ENCODE measurements at regions not wholly inside any gene's neighbourhood (a gene's known extent, or its start where the extent isn't known, plus 50 kb on each side); places are given as distances from the start of the nearest gene placed in this dataset.

DNA sequence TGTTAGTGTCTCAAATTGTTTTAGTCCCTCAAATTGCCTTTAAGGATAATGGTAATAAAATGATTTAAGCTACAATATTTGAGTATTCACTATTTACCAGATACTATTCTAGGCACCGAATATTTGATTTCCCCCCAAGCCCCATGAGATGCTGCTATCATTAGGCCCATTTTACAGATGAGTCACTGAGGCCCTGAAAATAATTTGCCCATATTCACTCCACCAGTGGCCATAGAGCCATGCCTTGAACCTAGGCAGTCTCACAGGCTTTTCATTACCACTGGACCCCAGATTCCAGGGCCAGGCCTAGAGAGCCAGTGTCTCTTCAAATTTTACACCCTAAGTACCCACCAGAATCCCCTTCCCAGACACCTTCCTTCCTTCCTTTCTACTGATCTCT is 133.7 kb downstream of the LINC00237 start:
- no peaks in the 10 kb centered on the region; the same call in 1 of the 2 replicates for H3K27me3 ChIP-seq (replicated peaks)
- H3K9me3 ChIP-seq (replicated peaks), result no peaks in the 10 kb centered on the region
- no peak overlapping the region for H3K4me3 ChIP-seq
- no peaks in the 10 kb centered on the region for H3K36me3 ChIP-seq
- H3K27ac ChIP-seq, result no peak overlapping the region
- DNase-seq (ENCODE audit: low read depth in 1 of 2, low spot score in 2 of 2), result no peak
- no peaks in the 10 kb centered on the region for H3K4me1 ChIP-seq (replicated peaks)

DNA sequence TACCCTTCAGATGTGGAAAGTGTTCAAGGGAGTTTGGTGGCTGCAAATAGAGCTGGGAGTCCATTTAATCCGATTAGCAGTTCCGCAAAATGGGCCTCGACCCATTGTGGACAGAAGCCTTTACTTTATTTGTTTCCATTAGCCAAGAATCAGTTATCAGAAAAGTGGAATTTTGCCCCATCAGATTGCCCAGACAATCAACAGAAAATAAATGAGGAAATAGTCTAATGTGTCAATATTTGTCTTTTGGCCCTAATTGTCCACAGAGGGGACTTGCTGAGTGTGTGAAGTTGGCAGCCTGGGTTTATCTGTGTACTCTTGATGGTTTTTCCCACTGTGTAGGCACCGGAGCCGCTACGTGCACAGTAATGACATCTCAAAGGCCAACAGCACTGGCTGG is 134.3 kb downstream of the LINC00237 start:
- H3K4me1 ChIP-seq (replicated peaks), result no peaks in the 10 kb centered on the region
- no peaks in the 10 kb centered on the region for H3K9me3 ChIP-seq (replicated peaks)
- no peak overlapping the region for H3K4me3 ChIP-seq
- H3K27ac ChIP-seq, result no peak overlapping the region
- peaks cover 2% of the 10 kb centered on the region; the same call in 1 of the 2 replicates for H3K27me3 ChIP-seq (replicated peaks)
- no peak for DNase-seq (ENCODE audit: low read depth in 1 of 2, low spot score in 2 of 2)
- no peaks in the 10 kb centered on the region for H3K36me3 ChIP-seq

DNA sequence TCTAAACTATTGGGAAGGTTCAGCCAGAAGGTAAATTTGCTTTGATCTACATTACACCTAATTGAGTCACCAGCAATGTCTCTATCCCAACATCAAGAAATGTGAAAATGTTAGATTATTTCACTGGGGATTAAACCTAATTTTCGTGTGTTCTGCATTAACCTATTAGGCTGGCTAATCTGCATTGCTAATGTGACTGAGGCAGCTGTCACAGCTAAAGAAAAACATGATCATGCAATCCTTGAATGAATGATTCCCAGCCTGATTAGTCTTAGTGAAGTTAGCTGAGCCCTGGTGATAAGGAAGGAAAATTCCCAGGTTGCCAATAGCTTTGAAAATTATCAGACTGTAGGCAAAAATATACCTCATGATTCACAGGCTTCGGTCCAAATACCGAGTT is 135.3 kb downstream of the LINC00237 start:
- Histone ChIP-seq H3K36me3 (no peaks in the 10 kb centered on the region), H3K27me3 (replicated peaks) (peaks cover 3% of the 10 kb centered on the region; the same call in 1 of the 2 replicates), H3K4me1 (replicated peaks) (no peaks in the 10 kb centered on the region), H3K27ac (no peak overlapping the region), H3K4me3 (no peak overlapping the region), H3K9me3 (replicated peaks) (no peaks in the 10 kb centered on the region)
- DNase-seq (ENCODE audit: low read depth in 1 of 2, low spot score in 2 of 2), result no peak

DNA sequence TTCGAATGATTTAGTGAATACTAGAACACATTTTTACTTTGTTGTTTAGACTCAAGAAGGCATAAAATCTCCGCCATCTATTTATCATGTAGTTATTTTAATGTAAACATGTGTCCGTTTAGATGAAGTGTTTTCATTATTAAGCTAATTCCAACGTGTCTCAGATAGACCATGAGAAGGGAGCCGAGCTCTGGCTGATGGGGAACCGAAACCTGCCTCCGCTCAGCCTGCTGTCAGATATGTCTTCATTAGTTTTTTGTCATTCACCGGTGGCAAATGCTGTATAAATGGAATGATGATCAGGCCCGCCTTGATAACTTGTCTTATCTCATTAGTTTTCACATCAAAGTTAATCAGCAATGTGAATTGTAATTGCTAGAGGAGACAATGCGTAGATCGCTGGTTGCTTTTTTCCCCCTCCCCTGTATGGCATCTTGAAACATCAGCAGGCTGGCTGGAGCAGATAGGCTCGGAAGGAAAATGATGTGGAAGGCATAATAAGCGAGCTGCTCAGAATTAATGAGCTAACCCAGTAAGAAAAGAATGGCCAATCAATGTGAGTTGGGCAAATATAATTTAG is 136.4 kb downstream of the LINC00237 start:
- H3K36me3 ChIP-seq, result no peaks in the 10 kb centered on the region
- H3K27ac ChIP-seq, result no peak overlapping the region
- H3K27me3 ChIP-seq (replicated peaks), result peaks cover 3% of the 10 kb centered on the region; the same call in 1 of the 2 replicates
- no peak for DNase-seq (ENCODE audit: low read depth in 1 of 2, low spot score in 2 of 2)
- no peak overlapping the region for H3K4me3 ChIP-seq
- H3K4me1 ChIP-seq (replicated peaks), result no peaks in the 10 kb centered on the region
- no peaks in the 10 kb centered on the region for H3K9me3 ChIP-seq (replicated peaks)

DNA sequence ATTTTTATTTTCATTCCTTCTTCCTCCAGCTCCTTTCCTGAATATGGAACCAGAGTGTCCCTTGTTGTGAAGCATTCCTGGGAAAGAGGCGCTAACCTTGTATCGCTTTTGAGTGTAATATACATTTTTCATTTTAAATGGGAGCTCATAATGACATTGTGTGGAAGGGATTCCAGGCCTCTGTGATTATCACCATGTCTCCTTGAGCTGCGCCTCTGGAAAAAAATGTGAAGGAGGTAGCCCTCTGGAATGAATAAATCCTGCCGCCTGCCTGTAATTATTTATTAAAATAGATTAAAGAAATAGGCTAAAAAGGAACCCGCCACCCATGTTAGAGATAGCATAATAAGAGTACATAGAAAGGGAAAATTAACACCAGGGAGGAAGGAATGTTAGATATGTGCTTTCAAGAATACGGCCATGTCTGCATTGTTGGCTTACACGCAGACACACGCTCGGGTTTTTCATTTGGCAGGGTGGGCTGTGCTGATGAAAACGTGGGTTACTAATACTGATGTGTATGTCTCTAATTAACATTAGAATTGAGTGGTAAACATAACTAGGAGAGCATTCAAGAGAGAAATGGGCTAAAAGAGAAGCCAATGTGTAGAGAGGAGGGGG is 138.5 kb downstream of the LINC00237 start:
- Histone ChIP-seq H3K4me3 (no peak overlapping the region), H3K36me3 (no peaks in the 10 kb centered on the region), H3K9me3 (replicated peaks) (no peaks in the 10 kb centered on the region), H3K4me1 (replicated peaks) (no peaks in the 10 kb centered on the region), H3K27me3 (replicated peaks) (peaks cover 3% of the 10 kb centered on the region; the same call in 1 of the 2 replicates), H3K27ac (no peak overlapping the region)
- DNase-seq (ENCODE audit: low read depth in 1 of 2, low spot score in 2 of 2), result no peak

DNA sequence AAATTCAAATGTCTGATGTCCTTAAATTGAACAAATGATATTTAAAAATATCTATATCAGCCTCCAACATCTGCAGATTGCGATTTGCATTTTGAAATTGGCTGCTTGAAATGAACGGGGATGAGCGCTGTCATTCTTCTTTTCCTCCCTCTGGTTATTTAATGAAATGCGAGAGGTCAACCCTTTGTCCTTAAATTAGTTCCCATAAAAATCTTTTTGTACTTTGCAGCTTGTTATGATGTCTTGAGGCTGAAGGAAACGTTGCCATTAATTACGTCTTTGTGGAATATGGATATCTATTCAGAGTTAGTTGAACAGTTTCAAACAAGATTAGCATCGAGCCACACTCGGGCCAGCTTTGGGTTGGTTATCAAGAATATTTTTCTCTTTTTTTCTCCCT is 140.0 kb downstream of the LINC00237 start:
- Histone ChIP-seq H3K36me3 (no peaks in the 10 kb centered on the region), H3K4me1 (replicated peaks) (no peaks in the 10 kb centered on the region), H3K27ac (no peak overlapping the region), H3K27me3 (replicated peaks) (peaks cover 3% of the 10 kb centered on the region; the same call in 1 of the 2 replicates), H3K4me3 (no peak overlapping the region), H3K9me3 (replicated peaks) (no peaks in the 10 kb centered on the region)
- no peak for DNase-seq (ENCODE audit: low read depth in 1 of 2, low spot score in 2 of 2)

DNA sequence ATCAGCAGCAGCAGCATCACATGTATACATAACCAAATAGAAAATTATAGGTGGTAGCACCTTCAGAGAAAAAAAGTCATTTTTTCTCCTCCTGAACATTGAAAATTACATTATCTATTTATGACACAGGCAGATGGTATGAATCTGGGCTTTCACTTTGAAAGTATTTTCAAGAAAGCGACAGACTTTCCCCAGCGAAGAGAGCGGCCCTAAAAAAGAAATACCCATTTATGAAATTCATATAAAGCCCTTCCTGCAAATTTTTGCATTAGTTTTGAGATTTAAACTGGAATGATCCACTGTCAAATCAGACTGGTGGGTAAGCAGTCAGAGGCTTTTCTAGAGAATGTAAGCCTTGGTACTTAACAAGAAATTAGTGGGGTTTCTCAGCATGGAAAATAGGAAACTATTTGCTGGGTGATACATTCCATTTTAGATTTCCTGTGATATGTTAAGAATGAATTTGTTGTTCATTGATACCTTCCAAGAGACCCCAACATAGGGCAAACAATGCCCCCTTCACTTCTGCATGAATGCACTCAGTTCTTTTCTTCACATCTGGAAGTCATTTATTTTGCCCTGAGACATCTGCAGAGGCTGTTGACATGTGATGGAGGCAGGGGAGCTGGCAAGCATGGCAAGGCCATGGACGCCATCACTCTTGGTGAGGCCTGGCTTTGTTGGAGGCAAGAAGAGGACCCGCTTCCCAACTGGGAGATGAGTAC is 147.0 kb downstream of the LINC00237 start:
- no peaks in the 10 kb centered on the region for H3K4me1 ChIP-seq (replicated peaks)
- H3K27me3 ChIP-seq (replicated peaks), result no peaks in the 10 kb centered on the region
- H3K27ac ChIP-seq, result no peak overlapping the region
- no peak for DNase-seq (ENCODE audit: low read depth in 1 of 2, low spot score in 2 of 2)
- no peak overlapping the region for H3K4me3 ChIP-seq
- no peaks in the 10 kb centered on the region for H3K36me3 ChIP-seq
- no peaks in the 10 kb centered on the region for H3K9me3 ChIP-seq (replicated peaks)

DNA sequence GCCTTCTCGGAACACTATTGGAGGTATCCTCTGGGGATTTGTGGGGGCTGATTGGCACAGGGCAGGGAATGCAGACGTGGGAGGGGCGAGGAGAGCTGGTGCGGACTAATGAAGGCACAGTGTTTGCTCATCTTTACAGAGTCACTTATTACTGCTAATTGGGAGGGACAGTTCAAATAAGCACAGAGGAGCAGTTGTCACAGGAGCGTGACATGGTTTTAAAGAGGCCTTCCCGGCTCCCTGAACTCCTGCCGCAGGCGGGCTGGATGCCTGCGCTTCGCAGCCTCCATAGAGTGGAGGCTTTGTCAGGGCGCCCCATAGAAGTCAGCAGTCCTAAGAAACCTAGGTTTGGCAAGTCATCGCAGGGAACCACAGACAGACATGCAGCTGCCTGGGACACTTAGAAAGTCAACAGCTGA is 149.6 kb downstream of the LINC00237 start:
- no peak overlapping the region for H3K4me3 ChIP-seq
- no peak for DNase-seq (ENCODE audit: low read depth in 1 of 2, low spot score in 2 of 2)
- no peaks in the 10 kb centered on the region for H3K27me3 ChIP-seq (replicated peaks)
- H3K27ac ChIP-seq, result no peak overlapping the region
- no peaks in the 10 kb centered on the region for H3K36me3 ChIP-seq
- no peaks in the 10 kb centered on the region for H3K9me3 ChIP-seq (replicated peaks)
- H3K4me1 ChIP-seq (replicated peaks), result no peaks in the 10 kb centered on the region

DNA sequence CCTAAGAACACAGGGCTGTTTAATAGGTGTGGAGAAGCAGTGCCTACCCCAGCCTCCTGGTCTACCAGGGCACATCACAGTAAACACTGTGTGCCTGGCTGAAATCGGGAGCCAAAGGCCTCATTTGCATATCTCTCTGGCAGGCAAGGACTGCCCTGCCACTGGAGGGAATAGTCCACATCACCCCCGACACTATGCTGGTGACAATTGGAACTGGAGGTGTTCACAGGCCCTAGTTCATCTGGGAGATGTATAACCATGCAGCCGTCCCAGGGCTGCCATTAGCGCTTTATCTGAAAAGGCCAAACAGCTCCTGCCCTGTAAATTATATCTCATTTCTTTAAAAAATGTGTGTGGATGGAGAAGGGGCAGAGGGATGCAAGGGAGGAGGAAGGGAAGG is 150.3 kb downstream of the LINC00237 start:
- no peak for DNase-seq (ENCODE audit: low read depth in 1 of 2, low spot score in 2 of 2)
- H3K4me1 ChIP-seq (replicated peaks), result no peaks in the 10 kb centered on the region
- H3K4me3 ChIP-seq, result no peak overlapping the region
- no peaks in the 10 kb centered on the region for H3K27me3 ChIP-seq (replicated peaks)
- H3K36me3 ChIP-seq, result no peaks in the 10 kb centered on the region
- H3K9me3 ChIP-seq (replicated peaks), result no peaks in the 10 kb centered on the region
- no peak overlapping the region for H3K27ac ChIP-seq

DNA sequence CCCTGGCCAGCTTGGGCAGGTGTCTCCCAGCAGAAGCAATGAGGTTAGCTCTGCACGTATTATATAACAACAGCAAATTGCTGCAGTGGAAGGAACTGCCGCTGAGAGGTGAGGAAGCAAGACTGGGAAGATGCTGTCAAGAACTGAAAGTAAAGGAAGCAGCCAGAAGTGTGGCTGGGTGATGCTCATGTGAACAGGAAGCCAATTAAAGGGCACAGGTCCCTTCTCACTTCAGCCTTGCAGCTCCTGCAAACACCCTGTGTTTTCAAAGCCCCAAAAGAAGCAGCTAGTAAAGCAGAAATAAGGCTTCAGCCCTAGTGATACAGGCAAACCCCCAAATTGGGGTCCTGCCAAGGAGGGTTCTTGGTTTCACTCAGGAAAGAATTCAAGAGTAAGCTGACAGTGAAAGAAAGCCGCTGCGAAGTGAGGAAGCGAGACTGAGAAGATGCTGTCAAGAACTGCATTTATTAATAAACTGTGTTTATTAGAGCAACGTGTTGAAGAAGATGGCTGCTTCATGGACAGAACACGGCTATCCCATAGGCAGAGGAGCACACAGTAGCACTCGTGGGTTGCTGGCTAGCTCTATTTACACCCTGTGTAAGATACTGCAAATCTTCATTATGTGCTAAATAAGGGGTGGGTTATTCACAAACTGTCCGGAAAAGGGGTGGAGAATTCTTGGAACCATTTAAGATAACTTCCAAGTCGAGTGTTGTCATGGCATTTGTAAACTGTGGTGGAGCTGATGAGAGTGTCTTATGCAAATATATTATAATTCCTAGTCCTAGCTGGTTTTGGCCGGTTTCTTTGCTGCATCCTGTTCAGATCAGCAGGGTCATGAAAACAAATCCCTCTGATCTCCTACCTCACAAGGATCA is 152.2 kb downstream of the LINC00237 start:
- H3K4me3 ChIP-seq, result no peak overlapping the region

DNA sequence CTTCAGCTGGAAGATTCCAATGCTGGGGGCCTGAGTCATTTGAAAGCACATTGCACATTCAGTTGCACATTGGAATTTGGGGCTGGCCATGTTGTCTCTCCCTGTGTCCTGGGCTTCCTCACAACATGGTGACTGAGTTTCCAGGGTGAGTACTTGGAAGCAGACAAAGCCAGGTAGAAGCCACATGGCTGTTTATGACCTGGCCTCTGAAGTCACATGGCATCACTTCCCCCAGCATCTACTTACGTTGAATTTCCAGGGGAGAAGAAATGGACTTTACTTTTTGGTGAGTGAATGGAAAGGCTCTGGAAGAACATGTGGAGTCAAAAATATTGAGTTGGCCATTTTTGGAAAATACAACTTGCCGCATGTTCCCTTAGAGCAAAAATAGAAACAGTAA is 155.5 kb downstream of the LINC00237 start:
- H3K4me1 ChIP-seq (replicated peaks), result no peaks in the 10 kb centered on the region
- H3K27ac ChIP-seq, result no peak overlapping the region
- no peaks in the 10 kb centered on the region for H3K36me3 ChIP-seq
- no peaks in the 10 kb centered on the region for H3K27me3 ChIP-seq (replicated peaks)
- H3K9me3 ChIP-seq (replicated peaks), result no peaks in the 10 kb centered on the region
- DNase-seq (ENCODE audit: low read depth in 1 of 2, low spot score in 2 of 2), result no peak
- H3K4me3 ChIP-seq, result no peak overlapping the region

More for the DNA sequence above, 152.2 kb downstream of the LINC00237 start:
- Histone ChIP-seq H3K4me1 (replicated peaks) (no peaks in the 10 kb centered on the region), H3K27ac (no peak overlapping the region), H3K36me3 (no peaks in the 10 kb centered on the region), H3K27me3 (replicated peaks) (no peaks in the 10 kb centered on the region), H3K9me3 (replicated peaks) (no peaks in the 10 kb centered on the region)
- DNase-seq (ENCODE audit: low read depth in 1 of 2, low spot score in 2 of 2), result no peak

DNA sequence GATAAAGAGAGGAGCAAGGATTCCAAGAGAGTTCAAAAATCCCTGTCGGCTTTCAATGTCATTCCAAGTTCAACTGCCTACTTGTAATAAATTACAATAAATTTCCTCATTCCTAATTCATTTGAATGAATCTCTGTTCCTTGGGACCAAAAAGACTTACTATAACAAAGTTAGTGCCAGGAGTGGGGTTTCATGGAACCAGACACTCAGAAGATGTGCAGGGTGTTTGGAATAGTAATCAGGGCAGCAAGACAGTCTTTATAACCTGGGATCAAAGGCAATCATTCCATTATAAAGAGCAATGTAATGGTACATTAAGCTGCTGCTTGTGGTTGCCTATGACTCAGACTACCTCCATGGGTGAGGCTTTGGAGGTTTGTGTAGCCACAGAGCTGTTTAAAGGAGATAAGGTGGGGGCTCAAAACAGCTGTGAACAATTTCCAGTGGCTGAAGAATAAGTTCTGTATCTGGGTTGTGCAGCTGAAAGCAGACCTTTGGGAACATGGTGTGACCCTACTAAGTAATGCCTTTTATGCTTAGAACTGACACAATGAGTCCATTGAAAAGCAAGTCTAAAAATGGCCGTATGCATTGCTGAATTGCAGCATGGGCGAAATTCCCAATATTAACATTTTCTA is 159.9 kb downstream of the LINC00237 start:
- Histone ChIP-seq H3K27ac (no peak overlapping the region), H3K36me3 (no peaks in the 10 kb centered on the region), H3K4me1 (replicated peaks) (no peaks in the 10 kb centered on the region), H3K27me3 (replicated peaks) (no peaks in the 10 kb centered on the region), H3K4me3 (no peak overlapping the region), H3K9me3 (replicated peaks) (no peaks in the 10 kb centered on the region)
- DNase-seq (ENCODE audit: low read depth in 1 of 2, low spot score in 2 of 2), result no peak

DNA sequence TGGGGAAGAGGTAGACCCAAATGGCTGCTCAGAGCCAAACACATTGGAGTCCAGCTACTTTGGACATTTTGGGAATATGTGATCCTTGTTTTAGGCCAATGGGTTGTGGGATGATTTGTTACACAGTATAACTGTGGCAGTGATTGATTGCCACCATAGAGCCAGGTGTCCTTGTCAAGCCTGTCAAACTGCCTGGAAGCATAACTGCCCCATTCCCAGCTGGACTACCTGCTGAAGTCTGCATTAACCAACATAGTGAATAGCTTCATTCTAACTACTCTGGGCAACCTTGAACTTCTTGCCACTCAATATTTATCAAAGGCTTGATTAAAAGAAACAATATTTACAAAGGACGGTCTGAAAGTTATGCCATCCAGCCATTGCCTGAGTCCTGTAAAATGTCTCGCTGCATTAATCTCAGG is 164.7 kb downstream of the LINC00237 start:
- Histone ChIP-seq H3K4me3 (no peak overlapping the region), H3K36me3 (no peaks in the 10 kb centered on the region), H3K27me3 (replicated peaks) (no peaks in the 10 kb centered on the region), H3K9me3 (replicated peaks) (no peaks in the 10 kb centered on the region), H3K27ac (no peak overlapping the region), H3K4me1 (replicated peaks) (no peaks in the 10 kb centered on the region)
- no peak for DNase-seq (ENCODE audit: low read depth in 1 of 2, low spot score in 2 of 2)

All from SJSA1 (cell line).